GM19240 (cell line): ENCODE measurements at regions not wholly inside any gene's neighbourhood (a gene's known extent, or its start where the extent isn't known, plus 50 kb on each side); places are given as distances from the start of the nearest gene placed in this dataset.

ENCODE experiments used
- DNase-seq: peaks from one replicate; pipeline ENCODE4 v3.0.0; 2011; ENCODE audit warnings: low spot score; ENCODE audit not compliant: insufficient read length

GRCh38 chr3:34178415-34178814, 380.0 kb downstream of the PDCD6IP start:
- no peak for DNase-seq

- no peak for DNase-seq
Measured at GRCh38 chr3:34179716-34180115, 381.3 kb downstream of the PDCD6IP start.

- no peak for DNase-seq
Measured at GRCh38 chr3:34180532-34180931, 382.1 kb downstream of the PDCD6IP start.

- DNase-seq, result no peak
Measured at GRCh38 chr3:34183114-34183513, 384.7 kb downstream of the PDCD6IP start.

- DNase-seq, result no peak
Measured at GRCh38 chr3:34183611-34184340, 385.3 kb downstream of the PDCD6IP start.

- no peak for DNase-seq
Measured at GRCh38 chr3:34185301-34185700, 386.9 kb downstream of the PDCD6IP start.

- DNase-seq, result no peak
Measured at GRCh38 chr3:34189133-34189532, 390.7 kb downstream of the PDCD6IP start.

- DNase-seq, result no peak
Measured at GRCh38 chr3:34196914-34197313, 398.5 kb downstream of the PDCD6IP start.

- DNase-seq, result no peak
Measured at GRCh38 chr3:34198309-34198708, 399.9 kb downstream of the PDCD6IP start.

- DNase-seq, result no peak
Measured at GRCh38 chr3:34200576-34200975, 402.1 kb downstream of the PDCD6IP start.

GRCh38 chr3:34202975-34203374, 404.5 kb downstream of the PDCD6IP start:
- no peak for DNase-seq

- no peak for DNase-seq
Measured at GRCh38 chr3:34203386-34203785, 405.0 kb downstream of the PDCD6IP start.

- no peak for DNase-seq
Measured at GRCh38 chr3:34207002-34207401, 408.6 kb downstream of the PDCD6IP start.

- no peak for DNase-seq
Measured at GRCh38 chr3:34207806-34208205, 409.4 kb downstream of the PDCD6IP start.

GRCh38 chr3:34212175-34212574, 413.7 kb downstream of the PDCD6IP start:
- no peak for DNase-seq

GRCh38 chr3:34212656-34213055, 414.2 kb downstream of the PDCD6IP start:
- no peak for DNase-seq

GRCh38 chr3:34213478-34213877, 415.0 kb downstream of the PDCD6IP start:
- DNase-seq, result no peak

GRCh38 chr3:34216711-34217335, 418.4 kb downstream of the PDCD6IP start:
- no peak for DNase-seq

GRCh38 chr3:34218706-34219385, 420.4 kb downstream of the PDCD6IP start:
- DNase-seq, result no peak

GRCh38 chr3:34219556-34219955, 421.1 kb downstream of the PDCD6IP start:
- no peak for DNase-seq

GRCh38 chr3:34225821-34226366, 427.5 kb downstream of the PDCD6IP start:
- no peak for DNase-seq

GRCh38 chr3:34229876-34230275, 431.4 kb downstream of the PDCD6IP start:
- DNase-seq, result no peak
